ENCODE measurements at regions not wholly inside any gene's neighbourhood (a gene's known extent, or its start where the extent isn't known, plus 50 kb on each side); places are given as distances from the start of the nearest gene placed in this dataset.

GRCh38 chr6:65927141-65927540, 220.1 kb upstream of the EYS start:
- CTCF ChIA-PET, result no interaction called here
- H3K36me3 ChIP-seq (ENCODE audit: control insufficient read depth in 2 of 2, insufficient read depth in 2 of 2, low read length in 1 of 2), result no peaks in the 10 kb centered on the region
- no peaks in the 10 kb centered on the region for H3K27me3 ChIP-seq (replicated peaks in 1 of 2; ENCODE audit: control insufficient read depth in 2 of 2, insufficient read depth in 2 of 2, low read length in 1 of 2)
- intact Hi-C loops (cut with micrococcal nuclease; ENCODE audit: unreplicated experiment), result no loop called here
- RAD21 ChIA-PET (ENCODE audit: unreplicated experiment), result no interaction called here
- ATAC-seq (no peak), FAIRE-seq (no peak), DNase-seq (ENCODE audit: low read depth, low spot score) (no peak)
- POLR2A ChIA-PET, result no interaction called here
- SMC1A ChIA-PET (ENCODE audit: uncharacterized antibody, unreplicated experiment), result no interaction called here
- H3K9me3 ChIP-seq (replicated peaks; ENCODE audit: control insufficient read depth, insufficient read depth, low read length), result no peaks in the 10 kb centered on the region; the same call in 2 of the 3 replicates
- no peak overlapping the region for H2AFZ ChIP-seq (ENCODE audit: control insufficient read depth, low read depth, low read length)
- H3K9ac ChIP-seq (ENCODE audit: control insufficient read depth, insufficient read depth, low read length), result no peak overlapping the region
- H4K20me1 ChIP-seq (ENCODE audit: control insufficient read depth, insufficient read depth), result no peaks in the 10 kb centered on the region
- H3K79me2 ChIP-seq (ENCODE audit: control insufficient read depth, insufficient read depth, low read length), result no peaks in the 10 kb centered on the region
- no peaks in the 10 kb centered on the region for H3K4me1 ChIP-seq (ENCODE audit: control insufficient read depth, insufficient read depth, low read length)
- no peak overlapping the region for H3K27ac ChIP-seq (ENCODE audit: control insufficient read depth, insufficient read depth)
- H3K4me2 ChIP-seq (ENCODE audit: control insufficient read depth, insufficient read depth), result no peak overlapping the region
- in situ Hi-C loops (cut with MboI), result no loop called here
- TF ChIP-seq TCF12 (IDR thresholded peaks at IDR 0.05; ENCODE audit: low read depth, low read length), result no peak
- no peak for TF ChIP-seq ZZZ3 (IDR thresholded peaks at IDR 0.05; ENCODE audit: control insufficient read depth, insufficient read length, low read depth)
- TF ChIP-seq CREB1 (IDR thresholded peaks at IDR 0.05; ENCODE audit: low read depth), result no peak
- TF ChIP-seq IRF4 (IDR thresholded peaks at IDR 0.05; ENCODE audit: low read depth, low read length), result no peak
- no peak for TF ChIP-seq NFXL1 (IDR thresholded peaks at IDR 0.05; ENCODE audit: borderline replicate concordance)
- no peak for TF ChIP-seq FOXM1 (IDR thresholded peaks at IDR 0.05; ENCODE audit: low read depth, low read length)
- no peak for TF ChIP-seq ELK1 (IDR thresholded peaks at IDR 0.05; ENCODE audit: low read depth, low read length)
- no peak for TF ChIP-seq ZNF207 (IDR thresholded peaks at IDR 0.05; ENCODE audit: borderline replicate concordance)
- no peak for TF ChIP-seq NBN (IDR thresholded peaks at IDR 0.05)
- no peak for TF ChIP-seq TCF7 (IDR thresholded peaks at IDR 0.05; ENCODE audit: borderline replicate concordance)
- 56% methylated on average over 5 of the region's 13 CpGs for WGBS (ENCODE audit: insufficient coverage, insufficient replicate concordance, low lambda C conversion rate, missing lambda C conversion rate)
- BruUV-seq (replicated peaks), result no TSS peak
- no peak overlapping the region for H3K4me3 ChIP-seq
